Kidney (tissue), 13 donors: ENCODE measurements at regions not wholly inside any gene's neighbourhood (a gene's known extent, or its start where the extent isn't known, plus 50 kb on each side); places are given as distances from the start of the nearest gene placed in this dataset.

Experiments used
- DNase-seq, 5 donors: peaks; one replicate each; pipeline ENCODE4 v3.0.0-alpha.2; 2013 to 2020
- FAIRE-seq: peaks from 2 replicates; lab custom pipeline; 2012; peaks lifted over from hg19 to GRCh38; lab: Jason Lieb, UNC
- H3K27ac ChIP-seq, 2 donors: one replicate each; pipeline ENCODE4 v1.7.0; 2013; ENCODE audit warnings: low read depth in 2 of 2, low read length in 2 of 2, inconsistent platforms in 1 of 2
- H3K27me3 ChIP-seq: one replicate; pipeline ENCODE4 v1.7.1; 2013; ENCODE audit warnings: low read length, inconsistent platforms; ENCODE audit not compliant: control insufficient read depth, insufficient read depth
- H3K36me3 ChIP-seq, 3 donors: one replicate each; pipeline versions ENCODE4 v1.7.0 to v1.7.1; 2013; ENCODE audit warnings: low read length in 3 of 3, control low read depth in 1 of 3, inconsistent platforms in 1 of 3; ENCODE audit not compliant: insufficient read depth in 3 of 3, control insufficient read depth in 2 of 3
- H3K4me1 ChIP-seq, 3 donors: one replicate each; pipeline versions ENCODE4 v1.7.0 to v1.7.1; 2013; ENCODE audit warnings: low read length in 3 of 3, inconsistent platforms in 1 of 3, low read depth in 1 of 3; ENCODE audit not compliant: control insufficient read depth in 2 of 3, insufficient read depth in 2 of 3
- H3K4me3 ChIP-seq, 3 donors: one replicate each; pipeline versions ENCODE4 v1.7.0 to v1.8.1; 2013; ENCODE audit warnings: low read length in 3 of 3, control low read depth in 1 of 3, inconsistent platforms in 1 of 3
- H3K9ac ChIP-seq, 3 donors: one replicate each; pipeline versions ENCODE4 v1.7.0 to v1.7.1; 2013; ENCODE audit warnings: low read length in 3 of 3, control low read depth in 1 of 3, inconsistent platforms in 1 of 3
- H3K9me3 ChIP-seq, 3 donors: one replicate each; pipeline versions ENCODE4 v1.7.0 to v1.7.1; 2013; ENCODE audit warnings: low read length in 3 of 3, control low read depth in 1 of 3, inconsistent platforms in 1 of 3; ENCODE audit not compliant: control insufficient read depth in 2 of 3, insufficient read depth in 1 of 3
- CTCF ChIP-seq: IDR thresholded peaks from 3 replicates; pipeline ENCODE4 v1.5.1; 2012; ENCODE audit warnings: mild to moderate bottlenecking, moderate library complexity, borderline replicate concordance; ENCODE audit not compliant: insufficient read depth; ENCODE audit errors: extremely low read depth
- intact Hi-C: fragments of 100-400 bp; cut with DNase I; formaldehyde crosslinking; loops from one replicate; pipeline ENCODE4 v1.11.1; 2022
- donor health status: control.
- donor health status: control.
- donor health status: control.
- donor health status: control.
- donor health status: control.
- donor health status: DM: yes; HTN: yes; CAD: no.
- donor health status: Normal renal cell carcinoma (clear cell type).

- intact Hi-C loops: no loop called here
- H3K36me3 ChIP-seq: no peaks in the 10 kb centered on the region
- H3K27me3 ChIP-seq: no peaks in the 10 kb centered on the region
- DNase-seq (no peak), FAIRE-seq (no peak)
- H3K27ac ChIP-seq: no peak overlapping the region
- H3K4me3 ChIP-seq: no peak overlapping the region
- no peak for TF ChIP-seq CTCF
- H3K4me1 ChIP-seq: no peaks in the 10 kb centered on the region
- H3K9ac ChIP-seq: no peak overlapping the region
- no peaks in the 10 kb centered on the region for H3K9me3 ChIP-seq
Measured at GRCh38 chr12:59386236-59386635, 209.6 kb upstream of the SLC16A7 start.

DNA sequence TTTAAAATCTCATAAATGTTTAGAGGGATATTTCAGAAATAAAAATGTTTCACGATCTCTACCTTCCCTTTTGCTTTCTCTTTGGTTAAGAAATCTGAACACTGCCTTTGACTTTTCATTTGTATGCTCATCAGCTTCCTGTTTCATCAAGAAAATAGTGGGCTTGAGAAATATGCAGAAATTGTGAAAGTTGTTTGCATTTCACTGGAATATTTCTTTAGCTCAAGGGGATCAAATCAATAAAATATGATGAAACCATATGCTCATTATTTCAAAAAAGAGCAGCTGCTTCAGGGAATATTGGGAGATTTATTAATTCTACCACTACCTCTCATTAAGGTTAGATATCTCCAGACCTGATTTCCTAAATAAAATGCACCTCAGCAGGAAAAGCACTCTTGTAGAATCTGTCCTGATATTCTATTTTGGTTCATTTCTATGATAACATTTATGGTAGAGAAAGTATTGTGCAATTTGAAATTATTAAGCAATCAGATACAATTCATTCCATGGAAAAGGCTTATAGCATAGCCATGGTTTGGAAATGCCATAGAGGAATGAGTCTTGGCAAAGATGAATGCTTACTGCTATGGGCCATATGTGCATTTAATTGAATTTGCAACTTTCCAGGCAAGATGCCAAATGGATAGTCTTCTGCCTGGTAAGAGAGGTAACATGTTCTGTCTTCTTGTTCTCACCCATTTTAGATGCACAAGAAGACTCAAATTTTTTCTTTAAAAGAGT is 212.6 kb upstream of the SLC16A7 start:
- TF ChIP-seq CTCF: no peak
- Histone ChIP-seq H3K4me3 (no peak overlapping the region), H3K4me1 (no peaks in the 10 kb centered on the region), H3K27ac (no peak overlapping the region), H3K9ac (no peak overlapping the region), H3K36me3 (no peaks in the 10 kb centered on the region), H3K27me3 (no peaks in the 10 kb centered on the region), H3K9me3 (no peaks in the 10 kb centered on the region)
- DNase-seq: peak in 1 of 5 donors; percentile 3
- FAIRE-seq: no peak
- intact Hi-C loops: no loop called here

- H3K36me3 ChIP-seq: no peaks in the 10 kb centered on the region
- no peaks in the 10 kb centered on the region for H3K27me3 ChIP-seq
- H3K4me3 ChIP-seq: no peak overlapping the region
- H3K27ac ChIP-seq: no peak overlapping the region
- intact Hi-C loops: no loop called here
- no peak for FAIRE-seq
- no peak for DNase-seq
- H3K9ac ChIP-seq: no peak overlapping the region
- no peaks in the 10 kb centered on the region for H3K9me3 ChIP-seq
- H3K4me1 ChIP-seq: no peaks in the 10 kb centered on the region
- no peak for TF ChIP-seq CTCF
Measured at GRCh38 chr12:59382282-59383078, 213.3 kb upstream of the SLC16A7 start.
